GM20000 (cell line): ENCODE measurements at regions not wholly inside any gene's neighbourhood (a gene's known extent, or its start where the extent isn't known, plus 50 kb on each side); places are given as distances from the start of the nearest gene placed in this dataset.

ENCODE experiments used
- DNase-seq: peaks from one replicate; pipeline ENCODE4 v3.0.0; 2012; ENCODE audit warnings: low spot score
- TF ChIP-seq, protein P1 (sequence below): IDR thresholded peaks from 2 replicates; pipeline ENCODE4 v1.5.1; 2012; ENCODE audit warnings: mild to moderate bottlenecking, control low read depth; ENCODE audit errors: extremely low read depth, missing control alignments

DNA sequence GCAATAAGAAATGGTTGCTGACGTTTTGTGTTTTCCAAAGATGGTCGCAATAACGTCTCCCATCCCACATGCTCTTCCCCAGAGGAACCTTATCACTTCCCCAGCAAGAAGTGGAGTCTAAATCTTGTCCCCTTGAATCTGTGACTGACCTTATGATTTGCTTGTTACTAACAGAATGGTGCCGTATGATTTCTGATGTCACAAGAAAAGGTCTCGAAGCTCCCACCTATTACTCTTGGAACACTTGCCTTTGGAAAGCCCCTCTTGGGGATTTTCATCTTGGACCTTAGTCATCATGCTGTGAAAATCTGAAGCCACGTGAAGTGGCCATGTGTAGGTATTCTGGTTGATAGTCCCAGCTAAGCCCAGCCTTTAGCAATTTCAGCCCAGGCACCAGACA is 86.2 kb upstream of the GLS start:
- TF ChIP-seq, protein P1, sequence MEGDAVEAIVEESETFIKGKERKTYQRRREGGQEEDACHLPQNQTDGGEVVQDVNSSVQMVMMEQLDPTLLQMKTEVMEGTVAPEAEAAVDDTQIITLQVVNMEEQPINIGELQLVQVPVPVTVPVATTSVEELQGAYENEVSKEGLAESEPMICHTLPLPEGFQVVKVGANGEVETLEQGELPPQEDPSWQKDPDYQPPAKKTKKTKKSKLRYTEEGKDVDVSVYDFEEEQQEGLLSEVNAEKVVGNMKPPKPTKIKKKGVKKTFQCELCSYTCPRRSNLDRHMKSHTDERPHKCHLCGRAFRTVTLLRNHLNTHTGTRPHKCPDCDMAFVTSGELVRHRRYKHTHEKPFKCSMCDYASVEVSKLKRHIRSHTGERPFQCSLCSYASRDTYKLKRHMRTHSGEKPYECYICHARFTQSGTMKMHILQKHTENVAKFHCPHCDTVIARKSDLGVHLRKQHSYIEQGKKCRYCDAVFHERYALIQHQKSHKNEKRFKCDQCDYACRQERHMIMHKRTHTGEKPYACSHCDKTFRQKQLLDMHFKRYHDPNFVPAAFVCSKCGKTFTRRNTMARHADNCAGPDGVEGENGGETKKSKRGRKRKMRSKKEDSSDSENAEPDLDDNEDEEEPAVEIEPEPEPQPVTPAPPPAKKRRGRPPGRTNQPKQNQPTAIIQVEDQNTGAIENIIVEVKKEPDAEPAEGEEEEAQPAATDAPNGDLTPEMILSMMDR: no peak

DNA sequence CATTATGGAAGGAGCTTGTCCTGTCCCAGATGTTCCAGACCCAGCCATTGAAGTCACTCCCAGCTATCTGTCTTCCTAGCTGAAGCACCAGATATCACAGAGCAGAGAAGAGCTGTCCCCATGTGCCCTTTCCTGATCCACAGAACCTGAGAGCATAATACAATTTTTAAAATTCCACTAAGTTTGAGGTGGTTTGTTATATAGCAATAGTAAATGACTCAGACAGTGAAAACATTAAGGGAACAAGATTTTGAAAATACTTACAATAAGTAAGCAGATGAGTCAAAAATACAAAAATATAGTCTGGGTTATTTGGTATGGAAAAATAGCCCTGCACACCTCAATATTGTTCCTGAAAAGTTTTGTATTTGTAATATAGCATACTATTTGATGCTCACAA is 85.8 kb upstream of the GLS start:
- TF ChIP-seq, protein P1: no peak
- no peak for DNase-seq

More for the DNA sequence above, 86.2 kb upstream of the GLS start:
- DNase-seq: no peak

DNA sequence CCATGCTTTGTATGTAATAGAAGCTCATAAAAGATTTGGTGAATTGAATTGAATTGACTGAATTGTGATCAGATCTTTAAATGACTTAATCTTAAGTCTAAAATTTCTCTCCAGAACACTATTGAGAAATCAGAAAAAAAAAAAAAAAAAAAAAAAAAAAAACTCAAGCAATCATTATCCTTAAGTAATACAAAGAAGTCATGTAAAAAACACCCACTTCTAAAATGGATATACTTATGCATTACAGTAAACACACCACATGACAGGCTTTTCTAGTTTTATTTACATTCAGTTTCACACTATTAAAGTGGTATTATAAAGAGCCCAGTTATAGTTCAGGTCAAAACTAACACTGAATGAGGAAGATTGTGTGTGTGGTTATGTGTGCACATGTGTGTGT is 84.9 kb upstream of the GLS start:
- no peak for DNase-seq
- TF ChIP-seq, protein P1: no peak

DNA sequence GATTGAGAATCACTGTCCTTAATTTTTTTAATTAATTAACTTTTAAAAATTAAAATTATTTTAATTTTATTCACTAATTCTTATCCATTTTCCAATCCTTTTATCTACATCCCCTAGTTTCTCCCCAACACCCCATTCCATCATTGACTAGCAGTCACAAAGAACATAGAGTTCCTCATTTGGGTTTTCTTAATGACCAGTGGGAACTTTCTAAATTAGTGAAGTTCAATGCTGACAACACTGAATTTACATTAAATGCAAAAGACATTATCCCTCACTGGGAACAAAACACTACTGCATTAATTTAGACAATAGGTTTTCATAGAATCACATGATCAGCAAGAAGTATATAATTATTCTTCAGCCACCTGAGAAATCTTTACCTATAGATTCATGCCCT is 80.6 kb upstream of the GLS start:
- no peak for DNase-seq

DNA sequence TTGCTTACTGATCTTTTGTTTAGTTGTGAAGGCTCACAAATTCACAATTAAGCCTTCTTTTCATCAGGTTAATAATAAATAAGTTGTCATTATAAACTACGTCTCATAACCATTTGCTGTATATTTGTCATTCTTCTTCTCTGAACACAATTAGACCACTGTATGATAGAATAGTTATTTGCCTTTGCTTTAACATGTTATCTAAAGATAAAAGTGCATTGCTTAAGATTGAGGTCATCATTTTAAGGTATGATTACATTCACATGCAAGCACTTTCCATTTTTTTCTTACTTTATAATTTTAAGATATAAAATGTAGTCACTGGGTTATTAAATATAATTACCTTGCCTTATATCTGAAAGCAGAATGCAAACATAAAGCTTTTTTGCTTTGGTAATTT is 80.1 kb upstream of the GLS start:
- DNase-seq: no peak
- TF ChIP-seq, protein P1: no peak

More for the DNA sequence above, 80.6 kb upstream of the GLS start:
- TF ChIP-seq, protein P1: no peak

DNA sequence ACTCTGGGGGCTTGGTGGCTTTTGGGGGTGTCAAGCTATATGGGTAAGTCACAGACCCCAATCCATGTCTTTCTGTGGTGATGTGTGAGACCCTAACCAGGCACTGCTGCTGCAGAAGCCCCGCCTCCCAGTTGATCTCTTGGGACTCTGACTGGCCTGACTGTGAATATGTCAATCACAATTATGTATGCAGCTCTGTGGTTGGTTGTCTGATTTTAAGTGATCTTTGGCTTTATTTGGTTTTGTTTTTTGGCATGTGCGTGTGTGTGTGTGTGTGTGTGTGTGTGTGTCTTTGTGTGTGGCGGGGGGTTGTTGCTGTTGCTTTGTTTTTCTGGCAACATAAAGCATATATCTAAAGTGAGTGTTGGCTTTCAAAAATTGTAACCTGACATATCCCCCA is 78.5 kb upstream of the GLS start:
- DNase-seq: no peak
- TF ChIP-seq, protein P1: no peak

DNA sequence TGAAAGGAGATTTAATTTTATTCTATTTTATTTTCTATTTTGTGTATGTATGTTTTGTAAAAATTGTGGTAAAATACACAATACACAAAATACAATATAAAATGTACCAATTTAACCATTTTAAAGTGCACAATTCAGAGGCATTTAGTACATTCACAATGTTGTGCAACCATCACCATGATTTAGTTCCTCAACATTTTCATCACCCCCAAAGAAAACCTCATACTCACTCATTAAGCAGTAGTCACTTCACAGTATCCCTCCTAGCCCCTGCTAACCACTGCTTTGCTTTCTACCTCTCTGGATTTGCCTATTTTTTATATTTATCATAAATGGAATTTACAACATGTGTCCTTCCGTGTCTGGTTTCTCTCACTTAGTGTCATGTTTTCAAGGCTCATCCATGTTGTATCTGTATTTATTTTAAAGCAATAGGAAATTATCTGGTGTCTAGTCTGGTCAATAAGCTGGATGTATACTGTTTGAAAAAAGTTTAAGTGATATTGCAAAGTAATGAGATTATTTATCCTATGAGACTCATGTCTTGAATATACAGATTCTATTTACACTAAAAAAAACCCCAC is 77.9 kb upstream of the GLS start:
- no peak for DNase-seq
- TF ChIP-seq, protein P1: no peak
